GM06990 (cell line): ENCODE measurements at regions not wholly inside any gene's neighbourhood (a gene's known extent, or its start where the extent isn't known, plus 50 kb on each side); places are given as distances from the start of the nearest gene placed in this dataset.

Experiments
- DNase-seq: peaks from one replicate; pipeline ENCODE4 v3.0.0-alpha.2; 2011; ENCODE audit not compliant: insufficient read length; ENCODE audit errors: extremely low read depth
- H3K27me3 ChIP-seq: replicated peaks from 2 replicates; pipeline ENCODE4 v1.6.0; 2011; ENCODE audit warnings: low read length; ENCODE audit not compliant: control insufficient read depth, insufficient read depth
- H3K36me3 ChIP-seq: 2 replicates; pipeline ENCODE4 v1.5.1; 2011; ENCODE audit warnings: low read length; ENCODE audit not compliant: control insufficient read depth, insufficient read depth
- H3K4me3 ChIP-seq: replicated peaks from 2 replicates; pipeline ENCODE4 v1.5.1; 2011; ENCODE audit warnings: low read depth, mild to moderate bottlenecking, control low read depth, low read length
- TF ChIP-seq, protein P1 (sequence below): IDR thresholded peaks from 2 replicates; pipeline ENCODE4 v1.5.1; 2011; ENCODE audit warnings: low read length, control low read depth, mild to moderate bottlenecking, inconsistent platforms; ENCODE audit not compliant: insufficient read depth, poor library complexity, severe bottlenecking

DNA sequence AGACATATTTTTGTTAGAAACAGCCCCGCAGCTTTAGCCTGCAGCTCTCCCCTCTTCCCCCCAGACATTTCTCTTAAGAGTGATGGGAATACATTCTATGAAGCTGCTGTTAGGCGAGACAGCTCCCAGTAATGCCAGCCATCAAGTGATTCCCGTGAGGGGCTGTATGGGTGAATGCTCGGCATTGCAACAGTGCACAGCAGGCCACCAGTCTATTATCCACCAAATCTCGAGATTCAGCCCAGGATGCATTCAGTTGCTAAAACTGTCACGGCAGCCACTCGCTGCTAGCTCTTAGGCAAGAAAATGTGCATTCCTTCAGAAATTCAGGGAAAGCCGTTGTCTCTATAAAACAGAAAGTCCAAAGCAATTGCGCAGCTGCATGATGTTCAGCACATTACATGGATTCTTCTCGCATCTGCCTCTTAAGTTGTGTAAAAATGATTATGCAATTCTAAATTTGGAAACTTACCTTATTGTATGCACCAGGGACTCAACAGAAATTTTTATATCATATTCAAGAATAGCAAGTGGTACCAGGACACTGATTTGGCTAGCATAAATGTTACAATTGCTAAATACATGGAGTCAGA lies 211.3 kb upstream of the ARL4C start:
- Histone ChIP-seq H3K36me3 (no peaks in the 10 kb centered on the region), H3K27me3 (no peaks in the 10 kb centered on the region), H3K4me3 (no peak overlapping the region)
- TF ChIP-seq, protein P1, sequence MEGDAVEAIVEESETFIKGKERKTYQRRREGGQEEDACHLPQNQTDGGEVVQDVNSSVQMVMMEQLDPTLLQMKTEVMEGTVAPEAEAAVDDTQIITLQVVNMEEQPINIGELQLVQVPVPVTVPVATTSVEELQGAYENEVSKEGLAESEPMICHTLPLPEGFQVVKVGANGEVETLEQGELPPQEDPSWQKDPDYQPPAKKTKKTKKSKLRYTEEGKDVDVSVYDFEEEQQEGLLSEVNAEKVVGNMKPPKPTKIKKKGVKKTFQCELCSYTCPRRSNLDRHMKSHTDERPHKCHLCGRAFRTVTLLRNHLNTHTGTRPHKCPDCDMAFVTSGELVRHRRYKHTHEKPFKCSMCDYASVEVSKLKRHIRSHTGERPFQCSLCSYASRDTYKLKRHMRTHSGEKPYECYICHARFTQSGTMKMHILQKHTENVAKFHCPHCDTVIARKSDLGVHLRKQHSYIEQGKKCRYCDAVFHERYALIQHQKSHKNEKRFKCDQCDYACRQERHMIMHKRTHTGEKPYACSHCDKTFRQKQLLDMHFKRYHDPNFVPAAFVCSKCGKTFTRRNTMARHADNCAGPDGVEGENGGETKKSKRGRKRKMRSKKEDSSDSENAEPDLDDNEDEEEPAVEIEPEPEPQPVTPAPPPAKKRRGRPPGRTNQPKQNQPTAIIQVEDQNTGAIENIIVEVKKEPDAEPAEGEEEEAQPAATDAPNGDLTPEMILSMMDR: no peak
- no peak for DNase-seq

DNA sequence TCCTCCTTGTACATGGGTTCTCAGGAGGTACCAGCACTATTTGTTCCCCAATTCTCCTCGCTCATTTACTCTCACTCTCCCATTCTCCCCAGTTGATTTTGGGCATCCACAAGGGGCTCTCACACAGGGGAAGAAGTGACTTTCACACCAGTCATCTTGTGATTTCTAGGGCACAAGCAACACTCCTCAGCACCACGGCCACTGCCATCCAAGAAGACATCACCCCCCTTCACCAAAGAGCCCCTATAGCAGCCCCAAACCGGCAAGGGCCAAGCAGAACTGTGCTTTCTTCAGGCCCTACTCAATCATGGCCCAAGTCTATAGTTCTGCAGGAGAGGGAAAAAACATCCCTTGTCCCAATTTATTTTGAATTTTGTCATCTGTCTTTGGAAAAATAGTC lies 209.2 kb upstream of the ARL4C start:
- Histone ChIP-seq H3K27me3 (no peaks in the 10 kb centered on the region), H3K4me3 (no peak overlapping the region), H3K36me3 (no peaks in the 10 kb centered on the region)
- TF ChIP-seq, protein P1: no peak
- no peak for DNase-seq

DNA sequence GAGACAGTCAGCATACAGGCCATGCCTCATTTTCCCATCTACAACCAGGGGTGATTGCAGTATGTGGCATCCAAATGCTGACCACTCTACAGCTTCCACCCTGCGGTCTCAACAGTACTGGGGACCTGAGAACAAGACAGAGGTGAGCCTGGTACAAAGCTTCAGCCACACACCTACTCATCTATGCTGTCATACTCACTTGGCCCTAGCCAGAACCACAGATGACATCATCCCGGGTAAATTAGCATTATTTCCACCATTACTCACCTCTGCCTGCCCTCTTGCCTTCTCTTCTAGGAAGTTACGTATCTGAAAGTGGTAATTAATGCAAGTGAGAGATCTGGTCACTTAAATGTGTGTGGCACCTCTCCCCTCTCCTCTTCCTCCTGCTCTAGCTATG lies 208.2 kb upstream of the ARL4C start:
- DNase-seq: no peak

DNA sequence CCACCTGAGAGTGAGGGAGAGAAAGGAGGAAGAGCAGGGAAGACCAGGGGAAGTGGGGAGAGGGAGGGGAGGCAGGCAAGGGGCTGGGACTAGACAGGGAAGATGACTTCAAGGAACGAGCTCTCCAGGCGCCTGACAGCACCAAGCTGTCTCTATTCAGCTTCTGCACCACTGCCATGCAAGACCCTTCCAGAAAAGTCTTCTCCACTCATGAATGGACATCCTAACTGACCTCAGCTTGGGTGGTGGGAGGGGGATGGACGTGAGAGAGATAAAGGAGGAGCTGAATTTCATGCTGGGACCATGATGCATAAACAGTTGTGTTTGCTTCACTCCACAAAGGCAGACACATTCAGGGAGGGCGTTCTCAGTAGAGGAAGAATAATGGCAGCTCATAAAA lies 206.4 kb upstream of the ARL4C start:
- no peak for DNase-seq
- no peaks in the 10 kb centered on the region for H3K36me3 ChIP-seq
- TF ChIP-seq, protein P1: no peak
- no peaks in the 10 kb centered on the region for H3K27me3 ChIP-seq
- no peak overlapping the region for H3K4me3 ChIP-seq

More for the DNA sequence above, 208.2 kb upstream of the ARL4C start:
- Histone ChIP-seq H3K4me3 (no peak overlapping the region), H3K27me3 (no peaks in the 10 kb centered on the region), H3K36me3 (no peaks in the 10 kb centered on the region)
- TF ChIP-seq, protein P1: no peak

DNA sequence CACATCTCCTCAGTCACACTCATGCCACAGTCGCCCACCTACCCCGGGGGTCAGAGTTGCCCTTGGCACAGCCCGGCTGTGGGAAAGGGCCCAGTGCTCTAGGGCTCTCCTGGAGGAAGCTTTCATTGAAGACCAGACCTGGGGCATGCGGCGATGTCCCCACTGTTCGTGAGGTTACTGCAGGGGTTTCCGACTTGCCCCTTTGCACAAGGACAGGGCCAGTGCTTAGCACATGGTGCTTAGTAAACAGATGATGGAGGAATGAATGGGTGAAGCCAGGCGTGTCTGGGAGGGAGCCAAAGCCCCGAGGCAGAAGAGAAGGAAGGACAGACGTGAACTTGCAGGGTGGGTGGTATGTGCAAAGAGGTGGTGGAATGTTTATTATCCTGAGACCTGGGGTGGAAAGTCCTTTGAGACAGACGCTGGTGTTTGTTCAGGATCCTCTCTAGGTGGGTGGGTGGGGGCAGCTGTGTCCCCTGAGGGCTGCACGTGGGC lies 205.9 kb upstream of the ARL4C start:
- no peak for DNase-seq
- Histone ChIP-seq H3K27me3 (no peaks in the 10 kb centered on the region), H3K36me3 (no peaks in the 10 kb centered on the region), H3K4me3 (no peak overlapping the region)
- TF ChIP-seq, protein P1: no peak

DNA sequence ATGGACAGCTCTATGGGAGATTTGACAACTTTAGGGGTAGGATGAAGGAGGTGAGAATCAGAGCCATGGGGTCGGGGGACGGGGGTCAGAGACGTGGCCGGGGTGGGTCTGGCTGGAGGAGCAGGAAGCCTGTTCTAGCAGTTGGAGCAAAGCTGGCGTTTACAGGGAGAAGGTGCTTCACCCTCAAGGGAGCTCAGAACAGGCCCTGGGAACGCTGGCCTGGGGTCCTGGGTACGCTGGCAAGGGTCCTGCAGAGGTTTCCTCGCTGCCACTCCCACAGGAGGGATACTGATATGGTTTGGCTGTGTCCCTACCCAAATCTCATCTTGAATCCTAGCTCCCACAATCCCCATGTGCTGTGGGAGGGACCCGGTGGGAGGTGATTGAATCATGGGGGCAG lies 205.0 kb upstream of the ARL4C start:
- Histone ChIP-seq H3K27me3 (no peaks in the 10 kb centered on the region), H3K4me3 (no peak overlapping the region), H3K36me3 (no peaks in the 10 kb centered on the region)
- TF ChIP-seq, protein P1: no peak
- no peak for DNase-seq
